Neuronal stem cell (in vitro differentiated cells): ENCODE measurements at regions not wholly inside any gene's neighbourhood (a gene's known extent, or its start where the extent isn't known, plus 50 kb on each side); places are given as distances from the start of the nearest gene placed in this dataset.

Experiments
- DNase-seq: peaks from one replicate; pipeline ENCODE4 v3.0.0-alpha.2; 2013; ENCODE audit warnings: low spot score
- H2AFZ ChIP-seq: one replicate; pipeline ENCODE4 v1.6.1; 2013; ENCODE audit warnings: mild to moderate bottlenecking, low read length, inconsistent platforms
- H2AK5ac ChIP-seq: 2 replicates; pipeline ENCODE4 v1.6.1; 2013; ENCODE audit warnings: low read depth, mild to moderate bottlenecking, inconsistent platforms, low read length, moderate library complexity, mixed read lengths
- H2BK120ac ChIP-seq: 2 replicates; pipeline ENCODE4 v1.6.1; 2013; ENCODE audit warnings: low read depth, mild to moderate bottlenecking, inconsistent platforms, low read length, moderate library complexity, mixed read lengths
- H2BK12ac ChIP-seq: one replicate; pipeline ENCODE4 v1.6.1; 2013; ENCODE audit warnings: low read length, inconsistent platforms
- H2BK15ac ChIP-seq: 2 replicates; pipeline ENCODE4 v1.6.1; 2013; ENCODE audit warnings: mild to moderate bottlenecking, low read length, inconsistent platforms, mixed read lengths
- H2BK5ac ChIP-seq: one replicate; pipeline ENCODE4 v1.6.1; 2013; ENCODE audit warnings: inconsistent platforms, mild to moderate bottlenecking, low read length, moderate library complexity
- H3K14ac ChIP-seq: one replicate; pipeline ENCODE4 v1.6.1; 2013; ENCODE audit warnings: low read length, inconsistent platforms
- H3K18ac ChIP-seq: 2 replicates; pipeline ENCODE4 v1.6.1; 2013; ENCODE audit warnings: low read length, inconsistent platforms
- H3K23ac ChIP-seq: 2 replicates; pipeline ENCODE4 v1.6.1; 2013; ENCODE audit warnings: low read depth, mild to moderate bottlenecking, mixed read lengths, low read length, inconsistent platforms; ENCODE audit not compliant: poor library complexity
- H3K27ac ChIP-seq: replicated peaks from 3 replicates; pipeline ENCODE4 v1.5.1; 2013; ENCODE audit warnings: low read length, inconsistent platforms
- H3K27me3 ChIP-seq, 3 experiments: 2 replicates each; pipeline ENCODE4 v1.6.1; 2013; ENCODE audit warnings: low read length in 3 of 3, mild to moderate bottlenecking in 2 of 3, inconsistent platforms in 1 of 3, low read depth in 1 of 3, mixed read lengths in 1 of 3, moderate library complexity in 1 of 3; ENCODE audit not compliant: control insufficient read depth in 3 of 3, insufficient read depth in 3 of 3
- H3K36me3 ChIP-seq, 2 donors: replicated peaks in 1 of 2; 2 replicates each; pipeline ENCODE4 v1.6.1; 2013; ENCODE audit warnings: low read length in 2 of 2; ENCODE audit not compliant: control insufficient read depth in 2 of 2, insufficient read depth in 2 of 2
- H3K4ac ChIP-seq: 2 replicates; pipeline ENCODE4 v1.6.1; 2013; ENCODE audit warnings: inconsistent platforms, mild to moderate bottlenecking, low read length, moderate library complexity
- H3K4me1 ChIP-seq, 2 donors: 1 replicate in 1 of 2; 2 replicates in 1 of 2; pipeline ENCODE4 v1.6.1; 2013; ENCODE audit warnings: low read length in 2 of 2, low read depth in 1 of 2; ENCODE audit not compliant: control insufficient read depth in 2 of 2, insufficient read depth in 1 of 2
- H3K4me2 ChIP-seq: one replicate; pipeline ENCODE4 v1.6.1; 2013; ENCODE audit warnings: mild to moderate bottlenecking, low read length, inconsistent platforms; ENCODE audit not compliant: insufficient read depth, poor library complexity, severe bottlenecking
- H3K4me3 ChIP-seq, 2 donors: 2 replicates each; pipeline ENCODE4 v1.5.1; 2013; ENCODE audit warnings: low read length in 2 of 2, mild to moderate bottlenecking in 2 of 2, inconsistent platforms in 1 of 2, moderate library complexity in 1 of 2
- H3K79me1 ChIP-seq: one replicate; pipeline ENCODE4 v1.6.1; 2013; ENCODE audit warnings: low read depth, mild to moderate bottlenecking, inconsistent platforms, low read length, moderate library complexity
- H3K9ac ChIP-seq: one replicate; pipeline ENCODE4 v1.6.1; 2013; ENCODE audit warnings: mild to moderate bottlenecking, low read depth, low read length, inconsistent platforms; ENCODE audit not compliant: poor library complexity
- H3K9me3 ChIP-seq, 2 donors: replicated peaks in 1 of 2; 2 replicates each; pipeline versions ENCODE3 to v1.6.1; 2013; ENCODE audit warnings: low read length in 2 of 2, mild to moderate bottlenecking in 2 of 2, inconsistent platforms in 1 of 2, low read depth in 1 of 2, mixed read lengths in 1 of 2, moderate library complexity in 1 of 2; ENCODE audit not compliant: control insufficient read depth in 2 of 2, insufficient read depth in 1 of 2
- H4K8ac ChIP-seq: one replicate; pipeline ENCODE4 v1.6.1; 2013; ENCODE audit warnings: low read depth, mild to moderate bottlenecking, inconsistent platforms, low read length, moderate library complexity
- H4K91ac ChIP-seq: one replicate; pipeline ENCODE4 v1.6.1; 2013; ENCODE audit warnings: low read length, low read depth, mild to moderate bottlenecking, inconsistent platforms; ENCODE audit not compliant: poor library complexity
- WGBS, 2 donors: extraction: QIAGEN DNeasy Blood & Tissue Kit; methylation state at CpG; one replicate each; pipeline ENCODE4 v1.1.7; 2013; ENCODE audit warnings: missing lambda C conversion rate in 2 of 2, mixed read lengths in 1 of 2; ENCODE audit not compliant: insufficient read length in 2 of 2, insufficient replicate concordance in 1 of 2; ENCODE audit errors: extremely low coverage in 2 of 2; 5-methylcytosine and 5-hydroxymethylcytosine counted together

DNA sequence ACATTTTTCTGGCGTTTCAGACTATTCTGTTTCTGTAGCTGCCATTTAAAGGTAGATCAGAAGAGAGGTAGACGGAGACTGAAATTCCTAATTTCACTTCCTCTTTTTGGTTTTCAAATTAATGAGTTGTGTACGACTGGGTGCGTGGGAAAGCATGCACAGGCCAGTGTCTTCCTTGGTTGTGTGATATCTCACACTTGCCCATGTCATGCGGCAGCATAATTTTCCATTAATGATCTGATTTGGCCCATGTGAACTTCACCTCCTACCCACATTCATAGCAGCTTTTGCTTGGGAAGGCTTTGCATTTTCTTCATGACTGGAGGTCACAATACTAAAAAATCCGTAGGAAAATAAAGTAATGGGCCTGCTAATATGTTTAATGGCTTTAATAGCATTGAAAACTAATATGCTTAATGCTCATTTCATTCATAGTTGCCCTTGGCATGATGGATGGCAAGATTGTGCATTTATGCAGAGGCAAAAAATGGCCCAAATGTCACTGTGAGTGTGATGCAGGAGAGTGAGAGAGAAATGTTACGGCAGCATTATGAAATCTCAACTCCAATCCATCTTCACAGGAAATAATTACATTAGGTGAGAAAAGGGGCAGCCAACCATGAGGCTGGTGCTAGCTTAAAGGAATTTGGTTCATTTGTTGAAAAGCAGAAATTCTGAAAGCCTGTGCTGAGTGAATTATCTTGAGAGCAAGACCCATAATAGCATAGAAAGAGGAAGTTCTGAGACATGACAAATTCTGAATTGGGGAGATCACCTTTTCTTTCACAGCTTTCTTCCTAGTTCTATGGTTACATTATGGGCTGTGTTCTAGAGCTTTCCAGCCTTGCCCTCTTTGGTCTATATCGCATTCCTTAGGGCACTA is 69.0 kb upstream of the UST start:
- no peak overlapping the region for H3K23ac ChIP-seq
- no peak overlapping the region for H2AFZ ChIP-seq
- peaks cover 0 to 6% of the 10 kb centered on the region in 2 donors for H3K9me3 ChIP-seq
- no peak overlapping the region for H2BK5ac ChIP-seq
- no peak overlapping the region for H3K4ac ChIP-seq
- no peak overlapping the region for H2AK5ac ChIP-seq
- no peak overlapping the region for H2BK15ac ChIP-seq
- no peak overlapping the region for H3K14ac ChIP-seq
- no peak overlapping the region for H3K9ac ChIP-seq
- H3K79me1 ChIP-seq, result no peaks in the 10 kb centered on the region
- no peaks in the 10 kb centered on the region for H3K4me1 ChIP-seq
- H2BK120ac ChIP-seq, result no peak overlapping the region
- H3K18ac ChIP-seq, result no peak overlapping the region
- DNase-seq, result no peak
- no peak overlapping the region for H3K4me2 ChIP-seq
- no peak overlapping the region for H4K91ac ChIP-seq
- WGBS, 2 donors, result no CpG with 5 or more reads among the region's 8 CpGs
- H3K27me3 ChIP-seq, result no peaks in the 10 kb centered on the region
- H3K27ac ChIP-seq, result no peak overlapping the region
- H3K36me3 ChIP-seq, result no peaks in the 10 kb centered on the region
- H3K4me3 ChIP-seq, result no peak overlapping the region
- no peak overlapping the region for H2BK12ac ChIP-seq
- H4K8ac ChIP-seq, result no peak overlapping the region

DNA sequence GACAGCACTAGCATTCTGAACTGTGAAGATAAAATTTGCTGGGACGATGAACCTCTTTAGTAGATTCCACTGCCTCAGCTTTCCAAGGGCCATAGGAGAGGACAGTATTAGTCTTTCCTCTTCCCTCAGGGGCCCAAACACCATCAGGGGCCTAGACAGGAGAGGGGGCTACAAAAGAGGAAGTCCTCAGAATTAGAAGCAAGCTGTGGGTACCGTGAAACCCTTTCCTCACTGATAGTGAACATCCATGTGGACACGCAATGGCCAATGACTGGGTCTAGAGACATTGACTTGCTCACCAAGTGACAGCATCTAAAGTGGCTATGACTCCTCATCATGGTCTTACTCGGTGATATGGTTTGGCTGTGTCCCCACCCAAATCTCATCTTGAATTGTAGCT is 68.1 kb upstream of the UST start:
- Histone ChIP-seq H3K4me2 (no peak overlapping the region), H2AFZ (no peak overlapping the region), H3K4ac (peak overlapping the region; percentile 29), H2BK120ac (no peak overlapping the region), H2BK5ac (no peak overlapping the region), H3K4me3 (no peak overlapping the region), H3K27ac (no peak overlapping the region), H4K91ac (no peak overlapping the region), H3K14ac (no peak overlapping the region), H3K27me3 (no peaks in the 10 kb centered on the region), H4K8ac (no peak overlapping the region), H3K9ac (no peak overlapping the region), H3K9me3 (peaks cover 0 to 2% of the 10 kb centered on the region in 2 donors), H3K18ac (no peak overlapping the region), H2AK5ac (no peak overlapping the region), H3K4me1 (no peaks in the 10 kb centered on the region), H3K23ac (no peak overlapping the region), H2BK12ac (no peak overlapping the region), H3K79me1 (no peaks in the 10 kb centered on the region), H2BK15ac (no peak overlapping the region), H3K36me3 (no peaks in the 10 kb centered on the region)
- no peak for DNase-seq
- WGBS, 2 donors, result no CpG with 5 or more reads among the region's 4 CpGs

DNA sequence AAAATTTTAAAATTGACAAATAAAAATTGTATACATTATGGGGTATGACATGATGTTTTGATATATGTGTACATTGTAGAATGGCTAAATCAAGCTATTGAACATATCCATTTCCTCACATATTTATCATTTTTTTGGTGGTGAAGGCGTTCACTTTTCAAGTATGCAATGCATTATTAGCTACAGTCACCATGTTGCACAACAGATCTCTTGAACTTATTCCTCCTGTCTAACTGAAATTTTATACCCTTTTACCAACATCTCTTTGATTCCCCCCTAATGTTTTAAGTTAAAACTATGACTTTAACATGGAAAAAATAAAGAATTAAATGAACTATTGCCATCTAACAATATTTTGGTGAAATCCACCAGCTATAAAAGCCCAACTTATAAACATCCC is 65.2 kb upstream of the UST start:
- Histone ChIP-seq H3K23ac (no peak overlapping the region), H3K9ac (no peak overlapping the region), H2AK5ac (no peak overlapping the region), H3K4me3 (no peak overlapping the region), H3K14ac (no peak overlapping the region), H4K8ac (no peak overlapping the region), H3K79me1 (no peaks in the 10 kb centered on the region), H2BK15ac (no peak overlapping the region), H3K36me3 (no peaks in the 10 kb centered on the region), H3K4me1 (no peaks in the 10 kb centered on the region), H4K91ac (no peak overlapping the region), H3K27ac (no peak overlapping the region), H2BK12ac (no peak overlapping the region), H3K9me3 (peaks cover 0 to 2% of the 10 kb centered on the region in 2 donors), H3K18ac (no peak overlapping the region), H2AFZ (no peak overlapping the region), H2BK5ac (no peak overlapping the region), H3K27me3 (no peaks in the 10 kb centered on the region), H3K4ac (no peak overlapping the region), H2BK120ac (no peak overlapping the region), H3K4me2 (no peak overlapping the region)
- DNase-seq, result no peak
- no CpG with 5 or more reads among the region's 1 CpG for WGBS, 2 donors

DNA sequence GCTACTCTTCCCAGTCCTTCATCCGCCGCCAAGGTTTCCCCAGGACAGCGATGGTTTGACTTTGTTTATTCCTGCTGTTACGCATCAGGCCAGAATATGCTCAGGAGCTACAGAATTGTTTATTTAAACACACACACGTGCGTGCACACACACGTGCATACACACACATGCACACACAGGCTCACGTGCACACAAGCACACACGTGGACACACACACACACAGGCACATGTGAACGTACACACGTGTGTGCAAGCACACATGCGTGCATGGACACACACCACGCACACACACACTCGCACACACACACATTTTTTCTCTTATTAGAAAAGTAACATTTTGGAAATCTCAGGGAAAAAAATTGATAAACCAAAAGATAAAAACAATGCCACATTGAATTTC is 64.6 kb upstream of the UST start:
- no peak overlapping the region for H4K8ac ChIP-seq
- no peak overlapping the region for H3K14ac ChIP-seq
- H4K91ac ChIP-seq, result no peak overlapping the region
- H3K23ac ChIP-seq, result no peak overlapping the region
- H3K36me3 ChIP-seq, result no peaks in the 10 kb centered on the region
- no peak overlapping the region for H3K4ac ChIP-seq
- H3K4me1 ChIP-seq, result no peaks in the 10 kb centered on the region
- no peak overlapping the region for H2BK120ac ChIP-seq
- peaks cover 0 to 2% of the 10 kb centered on the region in 2 donors for H3K9me3 ChIP-seq
- H2BK5ac ChIP-seq, result no peak overlapping the region
- no peak overlapping the region for H3K4me2 ChIP-seq
- H2BK12ac ChIP-seq, result no peak overlapping the region
- H3K4me3 ChIP-seq, result peak overlapping the region in 1 of 2 donors; percentile 60
- DNase-seq, result no peak
- no peak overlapping the region for H2BK15ac ChIP-seq
- no peak overlapping the region for H2AK5ac ChIP-seq
- H3K79me1 ChIP-seq, result no peaks in the 10 kb centered on the region
- no peaks in the 10 kb centered on the region for H3K27me3 ChIP-seq
- H3K9ac ChIP-seq, result no peak overlapping the region
- H3K27ac ChIP-seq, result no peak overlapping the region
- no CpG with 5 or more reads among the region's 14 CpGs for WGBS, 2 donors
- H3K18ac ChIP-seq, result no peak overlapping the region
- H2AFZ ChIP-seq, result no peak overlapping the region
